HG02759 (cell line): ENCODE measurements at regions not wholly inside any gene's neighbourhood (a gene's known extent, or its start where the extent isn't known, plus 50 kb on each side); places are given as distances from the start of the nearest gene placed in this dataset.
"Not testable (repeated sequence)": the region's sequence is repeated elsewhere in the genome, so short reads cannot be mapped to it uniquely, and the experiment has no call there.

Source experiments
- ATAC-seq: cut with Tn5 transposase; IDR thresholded peaks from one replicate; pipeline ENCODE4 v1.9.1; 2021; ENCODE audit warnings: mild to moderate bottlenecking, moderate library complexity; ENCODE audit not compliant: unreplicated experiment

- ATAC-seq, result no peak
Observed at GRCh38 chr3:10623578-10624275, 118.3 kb upstream of the ATP2B2 start.

GRCh38 chr3:10625323-10625722, 119.9 kb upstream of the ATP2B2 start:
- ATAC-seq, result no peak

- no peak for ATAC-seq
Observed at GRCh38 chr3:10627884-10628572, 122.6 kb upstream of the ATP2B2 start.

GRCh38 chr3:10628891-10629670, 123.7 kb upstream of the ATP2B2 start:
- no peak for ATAC-seq

- ATAC-seq, result no peak
Observed at GRCh38 chr3:10629671-10630040, 124.3 kb upstream of the ATP2B2 start.

DNA sequence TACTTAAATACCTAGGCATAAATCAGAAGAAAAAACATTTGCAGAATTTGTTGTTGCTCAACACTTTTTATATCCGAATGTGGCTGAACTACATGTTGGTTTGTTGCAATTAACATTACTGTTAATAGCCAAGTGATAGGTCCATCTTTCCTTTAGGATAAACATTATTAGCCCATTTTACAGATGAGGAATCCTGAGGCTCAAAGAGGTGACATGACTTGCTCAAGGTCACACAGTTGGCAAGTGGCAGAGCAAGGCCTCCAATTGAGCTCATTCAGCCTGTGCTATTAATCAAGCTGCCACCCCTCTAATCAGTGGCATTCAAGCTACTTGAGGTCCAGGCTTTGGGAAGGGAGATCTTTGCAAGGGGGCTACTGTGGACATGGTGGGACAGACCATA, 125.8 kb upstream of the ATP2B2 start:
- ATAC-seq, result no peak

DNA sequence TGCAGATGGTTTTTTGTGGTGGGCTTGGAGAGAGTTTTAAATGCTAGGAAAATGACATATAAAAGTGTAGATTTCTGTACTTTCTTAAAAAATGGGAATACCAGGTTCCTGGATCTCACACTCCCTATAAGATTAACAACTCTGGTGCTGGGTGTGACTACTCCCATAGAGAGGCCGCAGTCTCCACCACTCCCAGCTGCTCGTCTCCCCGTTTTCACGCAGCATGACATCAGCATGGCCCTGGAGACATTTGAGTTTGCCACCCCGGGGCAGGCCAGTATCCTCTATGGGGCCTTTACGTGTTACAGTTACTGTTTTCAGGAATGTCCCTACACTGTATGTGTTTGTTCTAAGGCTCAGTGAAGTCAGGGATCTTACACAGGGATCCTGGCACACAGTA, 126.7 kb upstream of the ATP2B2 start:
- no peak for ATAC-seq

DNA sequence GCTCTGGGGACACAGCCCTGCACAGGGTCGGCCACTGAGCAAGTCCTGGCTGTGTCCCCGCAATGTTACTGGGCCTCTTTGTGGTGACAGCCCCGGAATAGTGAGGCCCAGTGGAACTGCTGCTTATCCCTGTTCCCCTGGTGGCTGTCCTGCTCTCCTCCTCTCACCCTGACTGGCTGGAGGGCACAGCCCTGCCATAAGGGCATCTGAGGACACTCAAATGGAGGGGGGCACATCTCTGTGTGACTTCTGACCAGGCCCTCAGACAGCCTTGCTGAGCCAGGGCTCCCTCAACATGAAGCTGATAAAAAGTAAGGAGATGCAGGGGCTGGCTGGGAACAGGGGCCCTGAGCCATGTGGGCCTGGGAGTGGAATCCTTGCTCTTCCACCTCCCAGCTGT, 127.4 kb upstream of the ATP2B2 start:
- no peak for ATAC-seq

GRCh38 chr3:10635446-10636076, 130.2 kb upstream of the ATP2B2 start:
- no peak for ATAC-seq

- no peak for ATAC-seq
Observed at GRCh38 chr3:10637342-10637741, 132.0 kb upstream of the ATP2B2 start.

- ATAC-seq, result no peak
Observed at GRCh38 chr3:10638466-10638865, 133.1 kb upstream of the ATP2B2 start.

GRCh38 chr3:10641760-10642159, 136.4 kb upstream of the ATP2B2 start:
- no peak for ATAC-seq

- no peak for ATAC-seq
Observed at GRCh38 chr3:10644189-10644588, 138.8 kb upstream of the ATP2B2 start.

DNA sequence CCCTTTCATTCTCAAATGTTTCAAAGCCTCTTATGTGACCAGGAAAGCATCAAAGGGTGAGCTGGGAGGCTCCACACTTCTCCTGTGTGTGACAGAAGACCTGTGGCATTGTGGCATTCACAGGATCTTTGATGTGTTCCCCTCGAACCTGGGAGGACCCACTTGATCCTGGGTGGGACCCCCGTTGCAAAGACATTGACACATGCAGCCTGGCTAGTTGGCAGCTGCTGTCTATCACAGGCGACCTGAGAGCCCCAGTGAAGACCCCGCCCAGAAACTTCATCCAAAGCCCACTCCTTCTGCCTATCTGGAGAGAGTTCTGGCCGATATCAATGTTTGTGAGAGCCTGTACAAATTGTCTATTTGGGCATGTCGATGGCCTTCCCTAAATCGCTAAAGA, 140.4 kb upstream of the ATP2B2 start:
- ATAC-seq, result no peak

DNA sequence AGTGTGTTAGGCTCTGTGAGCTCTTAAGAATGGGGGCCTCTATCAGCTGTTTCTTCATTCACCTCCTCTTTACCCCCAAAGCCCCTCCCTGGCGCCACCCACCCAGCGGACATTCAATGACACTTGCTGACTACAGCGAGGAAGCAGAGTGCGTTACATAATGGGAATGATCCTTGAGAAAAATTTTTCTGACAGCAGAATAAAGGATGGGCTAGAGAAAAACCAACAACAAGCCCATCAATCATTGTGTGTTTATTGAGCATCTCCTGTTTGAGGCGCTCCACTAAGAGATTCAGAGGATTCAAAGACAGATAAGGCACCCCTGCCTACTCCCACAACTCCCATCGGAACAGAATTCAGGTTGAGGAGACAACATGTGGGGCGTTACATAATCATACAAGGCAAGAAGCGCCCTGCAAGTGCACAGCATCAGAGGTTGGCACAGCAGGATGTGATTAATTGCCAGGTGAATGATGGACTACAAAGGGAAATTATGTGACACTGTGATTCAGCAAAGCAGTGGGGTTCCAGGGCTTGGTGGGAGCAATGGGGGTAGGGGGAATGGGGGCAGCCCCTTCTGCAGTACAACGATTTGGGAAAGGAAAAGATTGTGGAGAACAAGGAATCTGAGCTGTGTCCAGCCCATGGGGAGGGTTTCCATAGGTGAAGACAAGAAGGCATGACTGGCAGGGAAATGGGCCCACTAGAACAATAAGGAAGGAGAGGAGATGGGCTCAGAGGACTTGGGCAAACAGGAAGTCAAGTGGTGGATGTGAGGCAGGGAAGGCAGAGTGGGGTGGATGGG, 141.3 kb upstream of the ATP2B2 start:
- ATAC-seq, result no peak

GRCh38 chr3:10647376-10647775, 142.0 kb upstream of the ATP2B2 start:
- no peak for ATAC-seq

DNA sequence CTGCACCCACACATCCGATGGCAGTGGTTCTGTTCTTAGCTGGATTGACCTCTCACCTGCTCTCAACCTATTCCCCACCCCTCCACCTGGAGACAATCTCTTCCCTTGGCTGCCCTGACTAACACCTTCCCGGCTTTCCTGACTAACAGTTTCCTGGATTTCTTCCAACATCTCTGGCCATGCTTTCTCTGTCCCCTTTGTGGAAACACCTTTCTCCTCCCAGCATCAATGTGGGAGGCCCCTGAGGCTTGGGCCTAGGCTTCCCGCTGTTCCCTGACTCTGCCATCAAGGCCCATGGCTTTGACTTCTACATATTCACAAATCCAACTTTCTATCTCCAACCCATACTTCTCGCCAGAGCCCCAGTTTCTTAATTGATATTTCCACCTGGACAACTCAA, 142.8 kb upstream of the ATP2B2 start:
- no peak for ATAC-seq

DNA sequence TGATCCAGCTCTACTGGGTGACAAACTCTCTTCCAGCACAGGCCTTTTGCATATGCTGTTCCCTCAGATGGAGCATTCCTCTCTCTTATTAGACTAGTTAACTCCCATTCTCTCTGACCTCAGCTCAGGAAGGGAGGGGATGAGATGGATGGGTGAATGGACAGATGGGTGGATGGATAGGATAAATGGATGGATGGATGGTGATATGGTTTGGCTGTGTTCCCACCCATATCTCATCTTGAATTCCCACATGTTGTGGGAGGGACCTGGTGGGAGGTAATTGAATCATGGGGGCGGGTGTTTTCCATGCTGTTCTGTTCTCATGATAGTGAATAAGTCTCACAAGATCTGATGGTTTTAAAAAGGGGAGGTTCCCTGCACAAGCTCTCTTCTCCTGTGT, 144.1 kb upstream of the ATP2B2 start:
- not testable (repeated sequence) for ATAC-seq

- no peak for ATAC-seq
Observed at GRCh38 chr3:10651506-10651905, 146.1 kb upstream of the ATP2B2 start.

DNA sequence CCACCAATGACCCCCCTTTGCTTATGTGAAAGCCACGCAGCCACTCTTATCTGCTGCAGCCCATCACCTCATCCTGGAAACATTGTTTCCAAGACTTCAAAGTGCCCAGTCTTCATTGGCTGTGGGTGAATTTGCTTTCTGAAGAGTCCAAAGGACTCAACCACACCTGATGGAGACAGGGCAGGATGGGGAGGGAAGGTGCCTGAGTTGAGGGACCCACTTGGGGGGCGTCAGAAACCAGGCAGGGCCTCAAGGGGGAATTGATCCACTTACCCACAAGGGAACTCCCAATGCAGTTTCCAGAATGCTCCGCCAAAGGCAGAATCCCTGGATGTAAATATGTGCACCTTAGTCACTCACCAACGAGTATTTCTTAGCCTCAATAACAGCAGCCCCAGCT, 147.9 kb upstream of the ATP2B2 start:
- ATAC-seq, result no peak
